GM23338 (cell line): ENCODE measurements at regions not wholly inside any gene's neighbourhood (a gene's known extent, or its start where the extent isn't known, plus 50 kb on each side); places are given as distances from the start of the nearest gene placed in this dataset.

ENCODE experiments used
- ATAC-seq: fragments of 200-7000 bp; cut with Tn5 transposase; 3 replicates; pipeline ENCODE4 v1.9.1; 2020
- DNase-seq: peaks from one replicate; pipeline ENCODE4 v3.0.0-alpha.2; 2015; ENCODE audit warnings: low spot score
- H2AFZ ChIP-seq: fragments of 200-600 bp; sonication (generic); 2 replicates; pipeline ENCODE4 v1.8.0; 2016; ENCODE audit warnings: antibody characterized with exemption, mild to moderate bottlenecking, moderate library complexity
- H3F3A ChIP-seq: fragments of 200-600 bp; sonication (generic); replicated peaks from 2 replicates; pipeline ENCODE4 v1.8.0; 2017; ENCODE audit warnings: antibody characterized with exemption, mixed run types, low read depth
- H3K27ac ChIP-seq: fragments of 200-600 bp; sonication (generic); 2 replicates; pipeline ENCODE4 v1.6.1; 2016; ENCODE audit warnings: low read depth
- H3K27me3 ChIP-seq: fragments of 200-600 bp; sonication (generic); 2 replicates; pipeline ENCODE4 v1.8.0; 2016; ENCODE audit warnings: mild to moderate bottlenecking, mixed run types, moderate library complexity; ENCODE audit not compliant: insufficient read depth
- H3K36me3 ChIP-seq: fragments of 200-600 bp; sonication (generic); 2 replicates; pipeline ENCODE4 v1.8.0; 2016; ENCODE audit warnings: mild to moderate bottlenecking; ENCODE audit not compliant: insufficient read depth
- H3K4me1 ChIP-seq: fragments of 200-600 bp; sonication (generic); 2 replicates; pipeline ENCODE4 v1.8.0; 2016; ENCODE audit warnings: mild to moderate bottlenecking, moderate library complexity; ENCODE audit not compliant: insufficient read depth
- H3K4me2 ChIP-seq: fragments of 200-600 bp; sonication (generic); 2 replicates; pipeline ENCODE4 v1.7.1; 2017; ENCODE audit warnings: mixed run types
- H3K4me3 ChIP-seq: fragments of 200-600 bp; sonication (generic); 2 replicates; pipeline ENCODE4 v1.6.1; 2016; ENCODE audit warnings: mixed run types
- H3K79me2 ChIP-seq: fragments of 200-600 bp; sonication (generic); replicated peaks from 2 replicates; pipeline ENCODE4 v1.8.0; 2017; ENCODE audit warnings: mild to moderate bottlenecking; ENCODE audit not compliant: insufficient read depth
- H3K9me2 ChIP-seq: fragments of 200-600 bp; sonication (generic); 2 replicates; pipeline ENCODE4 v1.8.0; 2017; ENCODE audit not compliant: insufficient read depth
- H4K20me1 ChIP-seq: fragments of 200-600 bp; sonication (generic); replicated peaks from 2 replicates; pipeline ENCODE4 v1.8.0; 2017; ENCODE audit warnings: mild to moderate bottlenecking; ENCODE audit not compliant: insufficient read depth
- H3K27ac Mint-ChIP-seq: 2 replicates; pipeline ENCODE4 v1.8.0; 2020; ENCODE audit warnings: inconsistent platforms, mild to moderate bottlenecking, moderate library complexity, mixed read lengths
- H3K27me3 Mint-ChIP-seq: 3 replicates; pipeline ENCODE4 v1.8.0; 2022; ENCODE audit warnings: low read depth, mild to moderate bottlenecking, moderate library complexity, mixed read lengths, inconsistent platforms; ENCODE audit not compliant: insufficient read depth, poor library complexity
- H3K36me3 Mint-ChIP-seq: 3 replicates; pipeline ENCODE4 v1.8.0; 2021; ENCODE audit warnings: low read depth, mild to moderate bottlenecking, inconsistent platforms, moderate library complexity, mixed read lengths
- H3K4me1 Mint-ChIP-seq: 3 replicates; pipeline ENCODE4 v1.8.0; 2020; ENCODE audit warnings: mild to moderate bottlenecking, inconsistent platforms, mixed read lengths
- H3K4me3 Mint-ChIP-seq: 3 replicates; pipeline ENCODE4 v1.8.0; 2021; ENCODE audit warnings: moderate library complexity, mild to moderate bottlenecking, inconsistent platforms, mixed read lengths
- H3K9me3 Mint-ChIP-seq: 3 replicates; pipeline ENCODE4 v1.8.0; 2020; ENCODE audit warnings: moderate library complexity, mild to moderate bottlenecking, inconsistent platforms, mixed read lengths
- CREB1 ChIP-seq: fragments of 250-450 bp; sonication (Bioruptor Pico); IDR thresholded peaks from 2 replicates; pipeline ENCODE4 v1.5.0; 2020; ENCODE audit warnings: low read depth, mild to moderate bottlenecking, moderate library complexity
- EZH2 ChIP-seq: fragments of 200-600 bp; sonication (generic); IDR thresholded peaks from one replicate; pipeline ENCODE4 v1.8.0; 2017; ENCODE audit warnings: antibody characterized with exemption, mild to moderate bottlenecking, low read depth; ENCODE audit not compliant: unreplicated experiment
- EZH2phosphoT487 ChIP-seq: fragments of 200-600 bp; sonication (generic); IDR thresholded peaks from one replicate; pipeline ENCODE4 v1.8.1; 2018; ENCODE audit warnings: antibody characterized with exemption; ENCODE audit not compliant: unreplicated experiment
- JUNB ChIP-seq: IDR thresholded peaks from one replicate; pipeline ENCODE4 v1.6.1; 2016; ENCODE audit warnings: antibody characterized with exemption; ENCODE audit not compliant: unreplicated experiment
- NANOG ChIP-seq: IDR thresholded peaks from 2 replicates; pipeline ENCODE4 v1.6.1; 2016; ENCODE audit warnings: antibody characterized with exemption, borderline replicate concordance
- POLR2AphosphoS5 ChIP-seq: IDR thresholded peaks from 2 replicates; pipeline ENCODE4 v1.6.1; 2016; ENCODE audit warnings: antibody characterized with exemption, low read depth
- STAT1 ChIP-seq: IDR thresholded peaks from one replicate; pipeline ENCODE4 v1.6.1; 2016; ENCODE audit warnings: antibody characterized with exemption; ENCODE audit not compliant: unreplicated experiment
- ZNF114 ChIP-seq: fragments of 250-450 bp; sonication (Bioruptor Pico); IDR thresholded peaks from 2 replicates; pipeline ENCODE4 v1.5.0; 2020; ENCODE audit warnings: mild to moderate bottlenecking, moderate library complexity
- ZNF331 ChIP-seq: fragments of 250-450 bp; sonication (Bioruptor Pico); IDR thresholded peaks from 2 replicates; pipeline ENCODE4 v1.5.0; 2020; ENCODE audit warnings: low read depth, mild to moderate bottlenecking, moderate library complexity
- TF ChIP-seq, protein P1 (sequence below): IDR thresholded peaks from one replicate; pipeline ENCODE4 v1.6.1; 2018; ENCODE audit warnings: antibody characterized with exemption; ENCODE audit not compliant: unreplicated experiment
- TF ChIP-seq, protein P2 (sequence below), 2 experiments: fragments of 200-600 bp in 1 of 2; sonication (generic) in 1 of 2; conservative IDR thresholded peaks; 2 replicates each; pipeline versions ENCODE4 v1.5.1 to v1.6.1; 2016 to 2017; ENCODE audit warnings: antibody characterized with exemption in 2 of 2, low read depth in 2 of 2, mild to moderate bottlenecking in 2 of 2, moderate library complexity in 1 of 2
- TF ChIP-seq, protein P3 (sequence below): IDR thresholded peaks from 2 replicates; pipeline ENCODE4 v1.6.1; 2016; ENCODE audit warnings: antibody characterized with exemption
- TF ChIP-seq, protein P4 (sequence below): fragments of 250-450 bp; sonication (Bioruptor Pico); IDR thresholded peaks from 2 replicates; pipeline ENCODE4 v1.5.0; 2020; ENCODE audit warnings: mild to moderate bottlenecking, moderate library complexity

DNA sequence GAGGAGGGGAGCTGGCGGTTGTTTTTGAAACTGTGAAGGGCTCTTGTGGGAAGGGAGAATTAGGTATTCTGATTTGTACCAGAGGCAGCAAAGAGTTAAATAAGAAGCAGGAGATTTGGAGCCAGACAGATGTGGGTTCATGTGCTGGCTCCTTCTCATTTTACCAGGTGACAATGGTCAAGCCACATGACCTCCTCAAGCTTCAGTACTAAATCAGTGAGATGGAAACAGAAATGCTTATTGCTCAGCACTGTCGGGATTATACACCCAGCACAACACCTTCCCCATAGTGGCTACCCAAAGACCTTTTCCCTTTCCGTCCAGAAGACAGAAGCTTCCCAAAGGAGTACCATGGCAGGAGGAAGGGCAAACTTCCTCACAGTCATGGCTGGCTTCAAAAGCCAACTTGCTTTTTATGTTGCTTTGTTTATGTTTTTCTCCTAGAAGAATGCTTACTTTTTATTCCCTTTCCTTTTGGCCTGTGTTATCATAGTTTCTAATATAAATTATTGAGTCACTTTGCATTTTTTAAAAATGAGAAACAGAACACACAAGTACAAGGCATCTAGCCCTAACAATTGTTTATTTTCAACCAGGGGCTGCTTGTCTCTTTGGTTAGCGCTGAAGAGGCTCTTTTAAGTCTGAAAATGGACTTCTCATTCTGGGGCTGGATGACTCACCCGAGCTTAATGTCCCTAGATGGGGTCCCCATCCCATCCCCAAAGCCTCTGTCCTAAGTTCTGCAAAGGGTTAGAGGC lies 181.5 kb upstream of the ZBED5 start:
- Histone ChIP-seq H3K27me3 (no peaks in the 10 kb centered on the region), H3K27ac (no peak overlapping the region), H3K4me3 (no peak overlapping the region), H3K4me1 (no peaks in the 10 kb centered on the region), H3F3A (no peaks in the 10 kb centered on the region), H4K20me1 (no peaks in the 10 kb centered on the region), H3K4me2 (no peak overlapping the region), H3K36me3 (no peaks in the 10 kb centered on the region), H3K79me2 (no peaks in the 10 kb centered on the region), H3K9me2 (no peaks in the 10 kb centered on the region), H2AFZ (peak overlapping the region; percentile 10; the same call in 1 of the 2 replicates)
- H3K4me1 Mint-ChIP-seq: peaks cover 4% of the 10 kb centered on the region; the same call in 1 of the 3 replicates
- no peak for ATAC-seq
- no peak for DNase-seq
- TF ChIP-seq STAT1 (no peak), POLR2AphosphoS5 (no peak), ZNF331 (CRISPR knock-in tag) (no peak), EZH2 (no peak), ZNF114 (CRISPR knock-in tag) (no peak), EZH2phosphoT487 (no peak), CREB1 (no peak), NANOG (no peak), JUNB (no peak)
- TF ChIP-seq, protein P1, sequence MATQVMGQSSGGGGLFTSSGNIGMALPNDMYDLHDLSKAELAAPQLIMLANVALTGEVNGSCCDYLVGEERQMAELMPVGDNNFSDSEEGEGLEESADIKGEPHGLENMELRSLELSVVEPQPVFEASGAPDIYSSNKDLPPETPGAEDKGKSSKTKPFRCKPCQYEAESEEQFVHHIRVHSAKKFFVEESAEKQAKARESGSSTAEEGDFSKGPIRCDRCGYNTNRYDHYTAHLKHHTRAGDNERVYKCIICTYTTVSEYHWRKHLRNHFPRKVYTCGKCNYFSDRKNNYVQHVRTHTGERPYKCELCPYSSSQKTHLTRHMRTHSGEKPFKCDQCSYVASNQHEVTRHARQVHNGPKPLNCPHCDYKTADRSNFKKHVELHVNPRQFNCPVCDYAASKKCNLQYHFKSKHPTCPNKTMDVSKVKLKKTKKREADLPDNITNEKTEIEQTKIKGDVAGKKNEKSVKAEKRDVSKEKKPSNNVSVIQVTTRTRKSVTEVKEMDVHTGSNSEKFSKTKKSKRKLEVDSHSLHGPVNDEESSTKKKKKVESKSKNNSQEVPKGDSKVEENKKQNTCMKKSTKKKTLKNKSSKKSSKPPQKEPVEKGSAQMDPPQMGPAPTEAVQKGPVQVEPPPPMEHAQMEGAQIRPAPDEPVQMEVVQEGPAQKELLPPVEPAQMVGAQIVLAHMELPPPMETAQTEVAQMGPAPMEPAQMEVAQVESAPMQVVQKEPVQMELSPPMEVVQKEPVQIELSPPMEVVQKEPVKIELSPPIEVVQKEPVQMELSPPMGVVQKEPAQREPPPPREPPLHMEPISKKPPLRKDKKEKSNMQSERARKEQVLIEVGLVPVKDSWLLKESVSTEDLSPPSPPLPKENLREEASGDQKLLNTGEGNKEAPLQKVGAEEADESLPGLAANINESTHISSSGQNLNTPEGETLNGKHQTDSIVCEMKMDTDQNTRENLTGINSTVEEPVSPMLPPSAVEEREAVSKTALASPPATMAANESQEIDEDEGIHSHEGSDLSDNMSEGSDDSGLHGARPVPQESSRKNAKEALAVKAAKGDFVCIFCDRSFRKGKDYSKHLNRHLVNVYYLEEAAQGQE: no peak
- TF ChIP-seq, protein P2, sequence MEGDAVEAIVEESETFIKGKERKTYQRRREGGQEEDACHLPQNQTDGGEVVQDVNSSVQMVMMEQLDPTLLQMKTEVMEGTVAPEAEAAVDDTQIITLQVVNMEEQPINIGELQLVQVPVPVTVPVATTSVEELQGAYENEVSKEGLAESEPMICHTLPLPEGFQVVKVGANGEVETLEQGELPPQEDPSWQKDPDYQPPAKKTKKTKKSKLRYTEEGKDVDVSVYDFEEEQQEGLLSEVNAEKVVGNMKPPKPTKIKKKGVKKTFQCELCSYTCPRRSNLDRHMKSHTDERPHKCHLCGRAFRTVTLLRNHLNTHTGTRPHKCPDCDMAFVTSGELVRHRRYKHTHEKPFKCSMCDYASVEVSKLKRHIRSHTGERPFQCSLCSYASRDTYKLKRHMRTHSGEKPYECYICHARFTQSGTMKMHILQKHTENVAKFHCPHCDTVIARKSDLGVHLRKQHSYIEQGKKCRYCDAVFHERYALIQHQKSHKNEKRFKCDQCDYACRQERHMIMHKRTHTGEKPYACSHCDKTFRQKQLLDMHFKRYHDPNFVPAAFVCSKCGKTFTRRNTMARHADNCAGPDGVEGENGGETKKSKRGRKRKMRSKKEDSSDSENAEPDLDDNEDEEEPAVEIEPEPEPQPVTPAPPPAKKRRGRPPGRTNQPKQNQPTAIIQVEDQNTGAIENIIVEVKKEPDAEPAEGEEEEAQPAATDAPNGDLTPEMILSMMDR (conservative IDR thresholded peaks at IDR 0.05; ENCODE audit: low read depth in 2 of 2): no peak
- TF ChIP-seq, protein P3, sequence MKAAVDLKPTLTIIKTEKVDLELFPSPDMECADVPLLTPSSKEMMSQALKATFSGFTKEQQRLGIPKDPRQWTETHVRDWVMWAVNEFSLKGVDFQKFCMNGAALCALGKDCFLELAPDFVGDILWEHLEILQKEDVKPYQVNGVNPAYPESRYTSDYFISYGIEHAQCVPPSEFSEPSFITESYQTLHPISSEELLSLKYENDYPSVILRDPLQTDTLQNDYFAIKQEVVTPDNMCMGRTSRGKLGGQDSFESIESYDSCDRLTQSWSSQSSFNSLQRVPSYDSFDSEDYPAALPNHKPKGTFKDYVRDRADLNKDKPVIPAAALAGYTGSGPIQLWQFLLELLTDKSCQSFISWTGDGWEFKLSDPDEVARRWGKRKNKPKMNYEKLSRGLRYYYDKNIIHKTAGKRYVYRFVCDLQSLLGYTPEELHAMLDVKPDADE: no peak
- TF ChIP-seq, protein P4, sequence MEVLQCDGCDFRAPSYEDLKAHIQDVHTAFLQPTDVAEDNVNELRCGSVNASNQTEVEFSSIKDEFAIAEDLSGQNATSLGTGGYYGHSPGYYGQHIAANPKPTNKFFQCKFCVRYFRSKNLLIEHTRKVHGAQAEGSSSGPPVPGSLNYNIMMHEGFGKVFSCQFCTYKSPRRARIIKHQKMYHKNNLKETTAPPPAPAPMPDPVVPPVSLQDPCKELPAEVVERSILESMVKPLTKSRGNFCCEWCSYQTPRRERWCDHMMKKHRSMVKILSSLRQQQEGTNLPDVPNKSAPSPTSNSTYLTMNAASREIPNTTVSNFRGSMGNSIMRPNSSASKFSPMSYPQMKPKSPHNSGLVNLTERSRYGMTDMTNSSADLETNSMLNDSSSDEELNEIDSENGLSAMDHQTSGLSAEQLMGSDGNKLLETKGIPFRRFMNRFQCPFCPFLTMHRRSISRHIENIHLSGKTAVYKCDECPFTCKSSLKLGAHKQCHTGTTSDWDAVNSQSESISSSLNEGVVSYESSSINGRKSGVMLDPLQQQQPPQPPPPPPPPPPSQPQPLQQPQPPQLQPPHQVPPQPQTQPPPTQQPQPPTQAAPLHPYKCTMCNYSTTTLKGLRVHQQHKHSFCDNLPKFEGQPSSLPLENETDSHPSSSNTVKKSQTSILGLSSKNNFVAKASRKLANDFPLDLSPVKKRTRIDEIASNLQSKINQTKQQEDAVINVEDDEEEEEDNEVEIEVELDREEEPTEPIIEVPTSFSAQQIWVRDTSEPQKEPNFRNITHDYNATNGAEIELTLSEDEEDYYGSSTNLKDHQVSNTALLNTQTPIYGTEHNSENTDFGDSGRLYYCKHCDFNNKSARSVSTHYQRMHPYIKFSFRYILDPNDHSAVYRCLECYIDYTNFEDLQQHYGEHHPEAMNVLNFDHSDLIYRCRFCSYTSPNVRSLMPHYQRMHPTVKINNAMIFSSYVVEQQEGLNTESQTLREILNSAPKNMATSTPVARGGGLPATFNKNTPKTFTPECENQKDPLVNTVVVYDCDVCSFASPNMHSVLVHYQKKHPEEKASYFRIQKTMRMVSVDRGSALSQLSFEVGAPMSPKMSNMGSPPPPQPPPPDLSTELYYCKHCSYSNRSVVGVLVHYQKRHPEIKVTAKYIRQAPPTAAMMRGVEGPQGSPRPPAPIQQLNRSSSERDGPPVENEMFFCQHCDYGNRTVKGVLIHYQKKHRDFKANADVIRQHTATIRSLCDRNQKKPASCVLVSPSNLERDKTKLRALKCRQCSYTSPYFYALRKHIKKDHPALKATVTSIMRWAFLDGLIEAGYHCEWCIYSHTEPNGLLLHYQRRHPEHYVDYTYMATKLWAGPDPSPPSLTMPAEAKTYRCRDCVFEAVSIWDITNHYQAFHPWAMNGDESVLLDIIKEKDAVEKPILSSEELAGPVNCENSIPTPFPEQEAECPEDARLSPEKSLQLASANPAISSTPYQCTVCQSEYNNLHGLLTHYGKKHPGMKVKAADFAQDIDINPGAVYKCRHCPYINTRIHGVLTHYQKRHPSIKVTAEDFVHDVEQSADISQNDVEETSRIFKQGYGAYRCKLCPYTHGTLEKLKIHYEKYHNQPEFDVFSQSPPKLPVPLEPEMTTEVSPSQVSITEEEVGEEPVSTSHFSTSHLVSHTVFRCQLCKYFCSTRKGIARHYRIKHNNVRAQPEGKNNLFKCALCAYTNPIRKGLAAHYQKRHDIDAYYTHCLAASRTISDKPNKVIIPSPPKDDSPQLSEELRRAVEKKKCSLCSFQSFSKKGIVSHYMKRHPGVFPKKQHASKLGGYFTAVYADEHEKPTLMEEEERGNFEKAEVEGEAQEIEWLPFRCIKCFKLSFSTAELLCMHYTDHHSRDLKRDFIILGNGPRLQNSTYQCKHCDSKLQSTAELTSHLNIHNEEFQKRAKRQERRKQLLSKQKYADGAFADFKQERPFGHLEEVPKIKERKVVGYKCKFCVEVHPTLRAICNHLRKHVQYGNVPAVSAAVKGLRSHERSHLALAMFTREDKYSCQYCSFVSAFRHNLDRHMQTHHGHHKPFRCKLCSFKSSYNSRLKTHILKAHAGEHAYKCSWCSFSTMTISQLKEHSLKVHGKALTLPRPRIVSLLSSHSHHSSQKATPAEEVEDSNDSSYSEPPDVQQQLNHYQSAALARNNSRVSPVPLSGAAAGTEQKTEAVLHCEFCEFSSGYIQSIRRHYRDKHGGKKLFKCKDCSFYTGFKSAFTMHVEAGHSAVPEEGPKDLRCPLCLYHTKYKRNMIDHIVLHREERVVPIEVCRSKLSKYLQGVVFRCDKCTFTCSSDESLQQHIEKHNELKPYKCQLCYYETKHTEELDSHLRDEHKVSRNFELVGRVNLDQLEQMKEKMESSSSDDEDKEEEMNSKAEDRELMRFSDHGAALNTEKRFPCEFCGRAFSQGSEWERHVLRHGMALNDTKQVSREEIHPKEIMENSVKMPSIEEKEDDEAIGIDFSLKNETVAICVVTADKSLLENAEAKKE (CRISPR knock-in tag): no peak
- no peaks in the 10 kb centered on the region for H3K27me3 Mint-ChIP-seq
- no peak overlapping the region for H3K27ac Mint-ChIP-seq
- H3K4me3 Mint-ChIP-seq: no peak overlapping the region
- H3K9me3 Mint-ChIP-seq: no peaks in the 10 kb centered on the region; the same call in 2 of the 3 replicates
- no peaks in the 10 kb centered on the region for H3K36me3 Mint-ChIP-seq
